VCaP (cell line): ENCODE measurements at regions not wholly inside any gene's neighbourhood (a gene's known extent, or its start where the extent isn't known, plus 50 kb on each side); places are given as distances from the start of the nearest gene placed in this dataset.

Experiments used
- H3K27ac ChIP-seq: fragments of 450-650 bp; 2 replicates; pipeline ENCODE4 v1.5.1; 2017
- TF ChIP-seq, protein P1 (sequence below): fragments of 450-650 bp; conservative IDR thresholded peaks from 2 replicates; pipeline ENCODE4 v1.5.1; 2017; ENCODE audit warnings: mild to moderate bottlenecking, moderate library complexity

DNA sequence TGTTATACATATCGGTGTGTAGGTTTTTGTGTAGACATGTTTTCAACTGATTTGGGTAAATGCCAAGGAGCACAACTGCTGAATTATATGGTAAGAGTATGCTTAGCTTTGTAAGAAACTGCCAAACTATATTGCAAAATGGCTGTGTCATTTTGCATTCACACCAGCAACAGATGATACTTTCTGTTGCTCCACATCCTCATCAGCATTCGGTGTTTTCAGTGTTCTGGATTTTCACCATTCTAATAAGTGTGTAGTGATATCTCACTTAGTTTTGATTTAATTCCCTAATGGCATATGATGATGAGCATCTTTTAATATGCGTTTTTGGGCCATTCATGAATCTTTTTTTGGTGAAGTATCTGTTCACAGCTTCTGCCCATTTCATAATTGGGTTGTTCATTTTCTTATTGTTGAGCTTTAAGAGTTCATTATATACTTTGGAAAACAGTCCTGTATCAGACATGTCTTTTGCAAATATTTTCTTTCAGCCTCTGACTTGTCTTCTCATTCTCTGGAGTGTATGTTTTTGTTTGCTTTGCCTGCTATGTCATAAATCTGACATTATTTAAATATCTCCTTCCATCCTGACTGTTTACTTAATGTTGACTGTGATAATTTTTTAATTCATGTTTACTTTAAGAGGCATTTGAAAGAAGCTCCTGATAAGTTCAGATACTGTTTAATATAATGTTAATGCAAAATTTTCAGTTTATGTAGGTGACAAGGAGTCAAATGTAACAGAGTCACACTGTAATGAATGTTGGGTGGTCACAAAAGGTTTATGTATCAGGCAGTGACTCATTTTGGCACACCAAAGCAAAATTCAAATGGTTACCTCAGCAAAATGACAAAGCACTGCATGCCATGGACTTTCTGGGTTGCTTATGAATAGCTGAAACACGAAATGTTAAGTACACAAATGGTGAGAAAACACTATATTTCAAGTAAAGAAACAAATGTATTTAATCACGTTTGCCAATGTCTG lies 181.1 kb upstream of the DAB2 start:
- peak overlapping the region; percentile 77 for H3K27ac ChIP-seq
- TF ChIP-seq, protein P1, sequence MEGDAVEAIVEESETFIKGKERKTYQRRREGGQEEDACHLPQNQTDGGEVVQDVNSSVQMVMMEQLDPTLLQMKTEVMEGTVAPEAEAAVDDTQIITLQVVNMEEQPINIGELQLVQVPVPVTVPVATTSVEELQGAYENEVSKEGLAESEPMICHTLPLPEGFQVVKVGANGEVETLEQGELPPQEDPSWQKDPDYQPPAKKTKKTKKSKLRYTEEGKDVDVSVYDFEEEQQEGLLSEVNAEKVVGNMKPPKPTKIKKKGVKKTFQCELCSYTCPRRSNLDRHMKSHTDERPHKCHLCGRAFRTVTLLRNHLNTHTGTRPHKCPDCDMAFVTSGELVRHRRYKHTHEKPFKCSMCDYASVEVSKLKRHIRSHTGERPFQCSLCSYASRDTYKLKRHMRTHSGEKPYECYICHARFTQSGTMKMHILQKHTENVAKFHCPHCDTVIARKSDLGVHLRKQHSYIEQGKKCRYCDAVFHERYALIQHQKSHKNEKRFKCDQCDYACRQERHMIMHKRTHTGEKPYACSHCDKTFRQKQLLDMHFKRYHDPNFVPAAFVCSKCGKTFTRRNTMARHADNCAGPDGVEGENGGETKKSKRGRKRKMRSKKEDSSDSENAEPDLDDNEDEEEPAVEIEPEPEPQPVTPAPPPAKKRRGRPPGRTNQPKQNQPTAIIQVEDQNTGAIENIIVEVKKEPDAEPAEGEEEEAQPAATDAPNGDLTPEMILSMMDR: no peak

DNA sequence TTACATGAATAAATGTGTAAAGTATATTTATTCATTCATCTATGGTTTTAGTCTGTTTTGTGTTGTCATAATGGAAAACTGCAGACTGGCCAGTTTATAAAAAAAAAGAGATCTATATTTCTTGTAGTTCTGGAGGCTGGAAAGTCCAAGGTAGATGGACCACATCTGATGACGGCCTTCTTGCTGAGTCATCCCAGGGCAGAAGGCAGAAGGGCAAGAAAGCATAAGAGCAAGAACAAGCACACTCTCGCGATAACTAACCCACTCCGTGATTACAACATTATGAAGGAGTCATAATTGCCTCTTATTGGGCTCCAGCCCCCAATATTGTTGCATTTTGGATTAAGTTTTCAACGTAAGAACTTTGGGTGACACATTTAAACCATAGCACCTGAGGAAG lies 180.4 kb upstream of the DAB2 start:
- TF ChIP-seq, protein P1: no peak
- peak overlapping the region; percentile 77 for H3K27ac ChIP-seq

DNA sequence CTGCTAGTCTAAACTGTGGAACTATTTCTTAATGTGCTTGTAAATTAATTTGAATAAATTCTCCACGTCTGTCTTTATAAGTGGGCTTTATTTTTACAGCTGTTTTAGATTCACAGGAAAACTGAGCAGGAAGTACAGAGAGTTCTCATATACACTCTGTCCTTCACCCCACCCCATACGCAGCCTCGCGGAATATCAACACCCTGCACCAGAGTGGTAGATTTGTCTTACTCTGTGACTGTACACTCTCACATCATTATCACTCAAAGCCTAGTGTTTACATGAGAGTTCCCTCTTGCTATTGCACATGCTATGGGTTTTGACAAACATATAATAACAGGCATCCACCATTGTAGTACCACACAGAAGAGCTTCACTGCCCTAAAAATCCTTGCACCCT lies 179.7 kb upstream of the DAB2 start:
- TF ChIP-seq, protein P1: no peak
- peak overlapping the region; percentile 77 for H3K27ac ChIP-seq

DNA sequence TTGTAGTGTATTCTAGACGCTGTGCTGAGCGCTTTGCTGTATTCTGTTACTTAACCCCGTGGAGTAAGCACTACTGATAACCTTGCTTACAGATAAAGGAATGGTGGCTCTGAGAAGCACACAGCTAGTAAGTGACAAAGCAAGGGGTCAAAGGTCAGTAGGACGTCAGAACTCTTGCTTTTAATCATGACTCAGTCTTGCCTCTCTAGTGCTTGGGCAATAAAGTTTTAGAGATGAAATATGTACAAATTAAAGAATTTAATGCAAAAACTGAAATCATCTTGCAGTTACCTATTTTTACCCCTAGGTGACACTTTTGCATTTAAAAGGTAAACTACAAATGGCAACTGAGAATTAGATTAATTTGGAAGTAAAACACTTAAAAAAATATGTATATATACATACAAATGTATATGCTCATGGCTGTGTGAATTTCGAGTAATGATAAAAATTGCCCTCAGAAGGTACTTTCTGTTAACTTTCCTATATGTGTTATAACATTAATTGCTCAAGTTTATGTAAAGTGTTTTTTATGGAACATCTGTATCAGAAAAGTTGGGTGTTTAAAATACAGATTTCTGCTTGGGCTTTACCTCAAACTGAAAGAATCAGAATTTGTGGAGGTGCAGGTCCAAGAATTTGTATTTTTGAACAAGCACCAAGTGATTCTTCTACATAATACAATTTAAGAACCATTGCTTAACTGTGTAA lies 175.1 kb upstream of the DAB2 start:
- TF ChIP-seq, protein P1: peak; percentile 88
- peak overlapping the region; percentile 62; the same call in 1 of the 2 replicates for H3K27ac ChIP-seq

DNA sequence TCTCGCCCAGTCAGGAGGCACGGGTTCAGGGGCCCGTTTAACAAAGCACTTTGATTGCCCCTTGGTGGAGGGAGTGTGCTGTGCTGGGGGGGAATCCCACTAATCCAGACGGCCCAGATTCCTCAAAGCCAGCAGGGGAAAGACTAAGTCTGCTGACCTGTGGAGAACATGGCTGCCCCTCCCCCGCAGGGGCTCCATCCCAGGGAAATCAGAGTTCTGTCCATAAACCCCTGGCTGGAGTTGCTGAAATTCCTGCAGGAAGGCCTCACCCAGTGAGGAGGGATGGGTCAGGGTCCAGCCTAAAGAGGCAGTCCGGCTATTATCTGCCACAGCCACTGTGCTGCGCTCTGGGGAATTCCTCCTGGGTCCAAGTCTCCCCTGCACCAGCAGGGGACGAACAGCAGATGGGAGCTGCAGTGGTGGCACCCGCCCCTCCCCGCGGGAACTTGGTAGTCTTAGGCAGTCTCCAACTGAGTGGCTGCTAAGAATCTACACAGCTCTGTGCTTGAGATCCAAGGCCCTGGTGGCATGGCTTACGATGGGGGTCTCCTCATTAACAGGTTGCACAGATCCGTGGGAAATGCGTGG lies 174.0 kb upstream of the DAB2 start:
- peak overlapping the region; percentile 62; the same call in 1 of the 2 replicates for H3K27ac ChIP-seq
- TF ChIP-seq, protein P1: no peak

DNA sequence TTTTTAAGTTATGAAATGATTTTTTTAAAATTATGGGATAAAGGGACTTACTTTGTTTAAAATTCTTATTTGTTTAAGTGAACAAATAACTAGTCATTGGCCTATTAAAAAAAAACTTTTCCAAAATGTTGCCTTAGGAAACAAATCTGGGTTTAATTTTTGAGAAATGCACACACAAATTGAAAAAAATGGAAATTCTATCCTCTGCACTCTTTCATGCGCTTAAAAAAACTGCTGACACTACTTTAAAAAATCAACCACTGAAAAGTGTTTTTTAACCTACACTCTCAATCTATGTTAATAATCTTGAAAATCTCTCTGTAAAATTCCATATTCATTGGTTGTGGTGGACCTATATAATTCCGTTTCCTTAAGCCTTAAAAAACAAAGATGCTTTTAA lies 163.4 kb upstream of the DAB2 start:
- no peak overlapping the region for H3K27ac ChIP-seq

More for the DNA sequence above, 163.4 kb upstream of the DAB2 start:
- TF ChIP-seq, protein P1: no peak
